PC-9 (cell line): ENCODE measurements at regions not wholly inside any gene's neighbourhood (a gene's known extent, or its start where the extent isn't known, plus 50 kb on each side); places are given as distances from the start of the nearest gene placed in this dataset.

Experiments used
- BruUV-seq: library from RNA; stranded (reverse); fragments of 400-500 nt; replicated peaks from 2 replicates; lab custom pipeline; 2021; lab: Mats Ljungman, UMichigan
- CTCF ChIA-PET: fragments of 300-600 bp; sonication (Branson Sonifier 250); formaldehyde crosslinking; loops from one replicate; lab custom pipeline; 2022; ENCODE audit warnings: antibody characterized with exemption; lab: Charles Lee
- POLR2A ChIA-PET: fragments of 300-600 bp; sonication (Branson Sonifier 250); formaldehyde crosslinking; loops from one replicate; lab custom pipeline; 2022; ENCODE audit warnings: antibody characterized with exemption; ENCODE audit not compliant: unreplicated experiment; lab: Charles Lee
- DNase-seq, 2 experiments: peaks; one replicate each; pipeline versions ENCODE4 v3.0.0 to v3.0.0-alpha.2; 2015 to 2022; ENCODE audit warnings: mixed read lengths in 1 of 2
- H2AFZ ChIP-seq: fragments of 200-600 bp; sonication (generic); 2 replicates; pipeline ENCODE4 v1.8.1; 2017; ENCODE audit warnings: antibody characterized with exemption
- H3F3A ChIP-seq: fragments of 200-600 bp; sonication (generic); 2 replicates; pipeline ENCODE4 v1.8.1; 2017; ENCODE audit warnings: antibody characterized with exemption, mild to moderate bottlenecking, low read depth; ENCODE audit not compliant: insufficient read depth
- H3K27ac ChIP-seq: fragments of 200-600 bp; sonication (generic); 2 replicates; pipeline ENCODE4 v1.6.1; 2016; ENCODE audit warnings: mixed run types
- H3K27me3 ChIP-seq: fragments of 200-600 bp; sonication (generic); 2 replicates; pipeline ENCODE4 v1.6.1; 2016; ENCODE audit warnings: low read depth, mixed run types; ENCODE audit not compliant: insufficient read depth
- H3K36me3 ChIP-seq: fragments of 200-600 bp; sonication (generic); 2 replicates; pipeline ENCODE4 v1.6.1; 2016; ENCODE audit warnings: low read depth, mixed run types
- H3K4me1 ChIP-seq: fragments of 200-600 bp; sonication (generic); replicated peaks from 2 replicates; pipeline ENCODE4 v1.6.1; 2016; ENCODE audit warnings: mixed run types; ENCODE audit not compliant: insufficient read depth
- H3K4me2 ChIP-seq: fragments of 200-600 bp; sonication (generic); 2 replicates; pipeline ENCODE4 v1.6.1; 2017; ENCODE audit warnings: mixed run types
- H3K4me3 ChIP-seq: fragments of 200-600 bp; sonication (generic); 2 replicates; pipeline ENCODE4 v1.6.1; 2016; ENCODE audit warnings: mixed run types
- H3K79me2 ChIP-seq: fragments of 200-600 bp; sonication (generic); 2 replicates; pipeline ENCODE4 v1.6.1; 2017; ENCODE audit warnings: low read depth, mixed run types
- H3K9me2 ChIP-seq: fragments of 200-600 bp; sonication (generic); 2 replicates; pipeline ENCODE4 v1.8.1; 2017; ENCODE audit warnings: mild to moderate bottlenecking; ENCODE audit not compliant: insufficient read depth
- H3K9me3 ChIP-seq: fragments of 200-600 bp; sonication (generic); 2 replicates; pipeline ENCODE4 v1.8.1; 2016; ENCODE audit warnings: low read depth; ENCODE audit not compliant: insufficient read depth
- H4K20me1 ChIP-seq: fragments of 200-600 bp; sonication (generic); 2 replicates; pipeline ENCODE4 v1.8.1; 2017; ENCODE audit not compliant: insufficient read depth
- EZH2 ChIP-seq: fragments of 200-600 bp; sonication (generic); IDR thresholded peaks from 2 replicates; pipeline ENCODE4 v1.8.0; 2017; ENCODE audit warnings: antibody characterized with exemption, low read depth
- intact Hi-C: fragments of 100-400 bp; cut with micrococcal nuclease; formaldehyde crosslinking; loops from one replicate; pipeline ENCODE4 v1.10.0; 2022; ENCODE audit not compliant: unreplicated experiment
- TF ChIP-seq, protein P1 (sequence below): fragments of 200-600 bp; sonication (generic); conservative IDR thresholded peaks from 2 replicates; pipeline ENCODE4 v1.6.1; 2017; ENCODE audit warnings: mixed run types, antibody characterized with exemption, mild to moderate bottlenecking, moderate library complexity

DNA sequence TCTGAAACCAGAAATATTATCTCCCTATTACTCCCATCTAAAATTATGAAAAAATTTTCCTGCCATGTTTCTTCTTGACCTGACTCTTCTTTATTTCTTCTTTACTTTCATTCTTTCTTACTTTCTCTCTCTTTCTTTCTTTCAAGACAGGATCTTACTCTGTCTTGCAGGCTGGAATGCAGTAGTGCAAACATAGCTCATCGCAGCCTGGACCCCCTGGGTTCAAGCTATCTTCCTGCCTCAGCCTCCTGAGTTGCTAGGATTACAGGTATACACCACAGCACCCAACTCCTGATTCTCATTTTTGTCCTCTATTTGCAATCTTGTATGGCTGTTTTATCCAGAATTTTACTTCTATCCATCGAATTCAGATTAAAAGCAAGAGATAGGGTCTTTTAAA, 631.1 kb downstream of the TBC1D4 start:
- Histone ChIP-seq H2AFZ (no peak overlapping the region), H3K9me3 (no peaks in the 10 kb centered on the region), H4K20me1 (no peaks in the 10 kb centered on the region), H3K4me1 (no peaks in the 10 kb centered on the region), H3K36me3 (no peaks in the 10 kb centered on the region), H3F3A (no peaks in the 10 kb centered on the region), H3K9me2 (no peaks in the 10 kb centered on the region), H3K27ac (no peak overlapping the region), H3K27me3 (no peaks in the 10 kb centered on the region), H3K4me2 (no peak overlapping the region), H3K79me2 (no peaks in the 10 kb centered on the region), H3K4me3 (no peak overlapping the region)
- ChIA-PET POLR2A (no interaction called here), CTCF (no interaction called here)
- intact Hi-C loops = no loop called here
- TF ChIP-seq EZH2 = no peak
- TF ChIP-seq, protein P1, sequence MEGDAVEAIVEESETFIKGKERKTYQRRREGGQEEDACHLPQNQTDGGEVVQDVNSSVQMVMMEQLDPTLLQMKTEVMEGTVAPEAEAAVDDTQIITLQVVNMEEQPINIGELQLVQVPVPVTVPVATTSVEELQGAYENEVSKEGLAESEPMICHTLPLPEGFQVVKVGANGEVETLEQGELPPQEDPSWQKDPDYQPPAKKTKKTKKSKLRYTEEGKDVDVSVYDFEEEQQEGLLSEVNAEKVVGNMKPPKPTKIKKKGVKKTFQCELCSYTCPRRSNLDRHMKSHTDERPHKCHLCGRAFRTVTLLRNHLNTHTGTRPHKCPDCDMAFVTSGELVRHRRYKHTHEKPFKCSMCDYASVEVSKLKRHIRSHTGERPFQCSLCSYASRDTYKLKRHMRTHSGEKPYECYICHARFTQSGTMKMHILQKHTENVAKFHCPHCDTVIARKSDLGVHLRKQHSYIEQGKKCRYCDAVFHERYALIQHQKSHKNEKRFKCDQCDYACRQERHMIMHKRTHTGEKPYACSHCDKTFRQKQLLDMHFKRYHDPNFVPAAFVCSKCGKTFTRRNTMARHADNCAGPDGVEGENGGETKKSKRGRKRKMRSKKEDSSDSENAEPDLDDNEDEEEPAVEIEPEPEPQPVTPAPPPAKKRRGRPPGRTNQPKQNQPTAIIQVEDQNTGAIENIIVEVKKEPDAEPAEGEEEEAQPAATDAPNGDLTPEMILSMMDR = no peak
- DNase-seq = no peak
- no TSS peak for BruUV-seq

DNA sequence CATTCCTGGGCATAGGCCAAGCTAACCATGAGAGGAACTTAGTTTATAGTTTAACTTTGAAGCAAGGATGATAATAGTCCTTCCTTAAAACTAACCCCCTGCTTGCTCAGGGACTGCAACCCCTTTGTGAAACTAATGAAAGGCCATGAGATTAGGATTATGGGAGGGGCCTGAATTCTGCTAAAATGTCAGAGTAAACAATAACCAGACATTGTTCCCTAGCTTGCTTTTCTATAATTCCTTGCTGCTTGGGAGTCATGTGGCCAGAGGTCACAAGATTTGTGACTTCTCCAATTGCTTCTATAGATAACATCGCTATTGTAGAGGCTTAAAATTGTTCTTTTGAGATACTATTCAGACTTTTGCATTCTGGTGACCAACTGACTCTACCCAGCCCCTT, 634.0 kb downstream of the TBC1D4 start:
- Histone ChIP-seq H3K9me3 (no peaks in the 10 kb centered on the region), H4K20me1 (no peaks in the 10 kb centered on the region), H3K79me2 (no peaks in the 10 kb centered on the region), H3K36me3 (no peaks in the 10 kb centered on the region), H3F3A (no peaks in the 10 kb centered on the region), H2AFZ (no peak overlapping the region), H3K4me1 (no peaks in the 10 kb centered on the region), H3K27ac (no peak overlapping the region), H3K9me2 (no peaks in the 10 kb centered on the region), H3K4me3 (no peak overlapping the region), H3K27me3 (no peaks in the 10 kb centered on the region), H3K4me2 (no peak overlapping the region)
- ChIA-PET CTCF (no interaction called here), POLR2A (no interaction called here)
- no peak for TF ChIP-seq EZH2
- TF ChIP-seq, protein P1 = no peak
- no TSS peak for BruUV-seq
- no peak for DNase-seq
- intact Hi-C loops = no loop called here

DNA sequence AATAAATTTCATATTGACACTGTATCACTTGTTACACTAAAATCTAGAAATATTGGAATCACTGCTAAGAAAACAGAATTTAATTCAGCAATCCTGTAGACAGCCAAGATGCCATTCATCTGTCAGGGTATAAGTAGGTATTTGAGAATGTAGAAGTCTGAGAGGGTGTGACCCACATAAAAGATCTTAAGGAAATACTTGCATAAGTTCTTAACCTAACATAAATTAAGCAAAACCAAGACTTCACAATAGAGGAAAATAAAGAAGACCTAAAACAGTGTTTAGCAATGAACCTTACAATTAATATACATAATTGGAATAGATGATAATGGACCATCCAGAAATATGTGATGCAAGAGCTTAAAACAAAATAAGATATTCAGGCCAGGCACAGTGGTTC, 636.2 kb downstream of the TBC1D4 start:
- no peak overlapping the region for H3K4me2 ChIP-seq
- CTCF ChIA-PET = no interaction called here
- BruUV-seq = no TSS peak

More for the DNA sequence above, 636.2 kb downstream of the TBC1D4 start:
- POLR2A ChIA-PET = no interaction called here
- Histone ChIP-seq H3K4me1 (no peaks in the 10 kb centered on the region), H3K79me2 (no peaks in the 10 kb centered on the region), H3K36me3 (no peaks in the 10 kb centered on the region), H4K20me1 (no peaks in the 10 kb centered on the region), H3F3A (no peaks in the 10 kb centered on the region), H3K9me2 (no peaks in the 10 kb centered on the region), H3K27ac (no peak overlapping the region), H3K9me3 (no peaks in the 10 kb centered on the region), H2AFZ (no peak overlapping the region), H3K4me3 (no peak overlapping the region), H3K27me3 (no peaks in the 10 kb centered on the region)
- no peak for DNase-seq
- intact Hi-C loops = no loop called here
- no peak for TF ChIP-seq EZH2
- TF ChIP-seq, protein P1 = no peak
